H9 (cell line): ENCODE measurements at regions not wholly inside any gene's neighbourhood (a gene's known extent, or its start where the extent isn't known, plus 50 kb on each side); places are given as distances from the start of the nearest gene placed in this dataset.

ENCODE experiments used
- DNase-seq: peaks from one replicate; pipeline ENCODE4 v3.0.0-alpha.2; 2017
- H2AFZ ChIP-seq: one replicate; pipeline ENCODE4 v1.6.1; 2013; ENCODE audit warnings: mild to moderate bottlenecking, low read length, control low read depth, moderate library complexity
- H2AK5ac ChIP-seq: 2 replicates; pipeline ENCODE4 v1.6.1; 2013; ENCODE audit warnings: low read length, control low read depth, mixed read lengths; ENCODE audit not compliant: insufficient read length
- H2BK120ac ChIP-seq: one replicate; pipeline ENCODE4 v1.6.1; 2013; ENCODE audit warnings: low read depth, mild to moderate bottlenecking, low read length, control low read depth, inconsistent platforms; ENCODE audit not compliant: poor library complexity, severe bottlenecking
- H2BK12ac ChIP-seq: 2 replicates; pipeline ENCODE4 v1.6.1; 2013; ENCODE audit warnings: low read length, control low read depth, mixed read lengths, low read depth; ENCODE audit not compliant: insufficient read length
- H2BK15ac ChIP-seq: 2 replicates; pipeline ENCODE4 v1.6.1; 2013; ENCODE audit warnings: low read depth, low read length, control low read depth
- H2BK20ac ChIP-seq: one replicate; pipeline ENCODE4 v1.6.1; 2013; ENCODE audit warnings: low read depth, mild to moderate bottlenecking, low read length, control low read depth, inconsistent platforms; ENCODE audit not compliant: poor library complexity, severe bottlenecking
- H2BK5ac ChIP-seq: 2 replicates; pipeline ENCODE4 v1.6.1; 2013; ENCODE audit warnings: low read length, control low read depth, mixed read lengths; ENCODE audit not compliant: insufficient read length
- H3K14ac ChIP-seq: 2 replicates; pipeline ENCODE4 v1.6.1; 2013; ENCODE audit warnings: low read length, control low read depth; ENCODE audit not compliant: insufficient read depth
- H3K18ac ChIP-seq: 2 replicates; pipeline ENCODE4 v1.6.1; 2013; ENCODE audit warnings: low read depth, mild to moderate bottlenecking, mixed read lengths, low read length, control low read depth; ENCODE audit not compliant: insufficient read length
- H3K23ac ChIP-seq: 2 replicates; pipeline ENCODE4 v1.6.1; 2013; ENCODE audit warnings: low read length, control low read depth, mixed read lengths, low read depth; ENCODE audit not compliant: insufficient read length
- H3K23me2 ChIP-seq: 2 replicates; pipeline ENCODE4 v1.6.1; 2013; ENCODE audit warnings: low read depth, mild to moderate bottlenecking, mixed read lengths, low read length, control low read depth; ENCODE audit not compliant: insufficient read length, poor library complexity, severe bottlenecking
- H3K27ac ChIP-seq: 2 replicates; pipeline ENCODE4 v1.5.1; 2013; ENCODE audit warnings: low read length, control low read depth, mixed read lengths, low read depth; ENCODE audit not compliant: insufficient read length
- H3K27me3 ChIP-seq: 2 replicates; pipeline ENCODE4 v1.6.1; 2013; ENCODE audit warnings: low read length, control low read depth, inconsistent platforms; ENCODE audit not compliant: insufficient read depth
- H3K4ac ChIP-seq: 2 replicates; pipeline ENCODE4 v1.6.1; 2013; ENCODE audit warnings: low read depth, mild to moderate bottlenecking, control low read depth, inconsistent platforms, low read length, moderate library complexity
- H3K4me1 ChIP-seq: 2 replicates; pipeline ENCODE4 v1.6.1; 2013; ENCODE audit warnings: low read length, control low read depth, inconsistent platforms; ENCODE audit not compliant: insufficient read depth
- H3K4me2 ChIP-seq: 2 replicates; pipeline ENCODE4 v1.6.1; 2013; ENCODE audit warnings: low read length, control low read depth, mixed read lengths; ENCODE audit not compliant: insufficient read length, insufficient read depth
- H3K56ac ChIP-seq: 2 replicates; pipeline ENCODE4 v1.6.1; 2013; ENCODE audit warnings: low read depth, mild to moderate bottlenecking, mixed read lengths, low read length, control low read depth; ENCODE audit not compliant: insufficient read length
- H3K79me1 ChIP-seq: 2 replicates; pipeline ENCODE4 v1.6.1; 2013; ENCODE audit warnings: low read depth, mild to moderate bottlenecking, moderate library complexity, low read length, control low read depth, inconsistent platforms; ENCODE audit not compliant: insufficient read depth, poor library complexity, severe bottlenecking
- H3K79me2 ChIP-seq: 2 replicates; pipeline ENCODE4 v1.6.1; 2013; ENCODE audit warnings: low read length, control low read depth, inconsistent platforms; ENCODE audit not compliant: insufficient read depth
- H3K9ac ChIP-seq: 2 replicates; pipeline ENCODE4 v1.6.1; 2013; ENCODE audit warnings: low read length, control low read depth, mixed read lengths; ENCODE audit not compliant: insufficient read length; ENCODE audit errors: extremely low read depth
- H3K9me3 ChIP-seq: one replicate; pipeline ENCODE4 v1.6.1; 2013; ENCODE audit warnings: low read depth, low read length, inconsistent platforms; ENCODE audit not compliant: control insufficient read depth
- H3T11ph ChIP-seq: one replicate; pipeline ENCODE4 v1.6.1; 2013; ENCODE audit warnings: mild to moderate bottlenecking, low read length, control low read depth, inconsistent platforms
- H4K20me1 ChIP-seq: one replicate; pipeline ENCODE4 v1.6.1; 2013; ENCODE audit not compliant: control insufficient read depth, insufficient read length, insufficient read depth
- H4K5ac ChIP-seq: 2 replicates; pipeline ENCODE4 v1.6.1; 2013; ENCODE audit warnings: low read depth, mild to moderate bottlenecking, mixed read lengths, low read length, control low read depth; ENCODE audit not compliant: insufficient read length
- H4K8ac ChIP-seq: replicated peaks from 2 replicates; pipeline ENCODE4 v1.6.1; 2013; ENCODE audit warnings: low read length, control low read depth, mixed read lengths, low read depth; ENCODE audit not compliant: insufficient read length
- H4K91ac ChIP-seq: 2 replicates; pipeline ENCODE4 v1.6.1; 2013; ENCODE audit warnings: low read depth, mild to moderate bottlenecking, moderate library complexity, mixed read lengths, low read length, control low read depth; ENCODE audit not compliant: insufficient read length
- H3K27ac Mint-ChIP-seq, 3 experiments: 2 replicates in 2 of 3; 3 replicates in 1 of 3; pipeline ENCODE4 v1.8.0; 2020 to 2021; ENCODE audit warnings: mixed read lengths in 3 of 3, mild to moderate bottlenecking in 1 of 3, moderate library complexity in 1 of 3
- H3K27me3 Mint-ChIP-seq: 2 replicates; pipeline ENCODE4 v1.8.0; 2021; ENCODE audit warnings: low read depth, mild to moderate bottlenecking, moderate library complexity, mixed read lengths
- H3K36me3 Mint-ChIP-seq, 3 experiments: 2 replicates in 2 of 3; 3 replicates in 1 of 3; pipeline ENCODE4 v1.8.0; 2020 to 2021; ENCODE audit warnings: low read depth in 3 of 3, mixed read lengths in 3 of 3; ENCODE audit not compliant: insufficient read depth in 1 of 3
- H3K4me1 Mint-ChIP-seq, 2 experiments: 2 replicates each; pipeline ENCODE4 v1.8.0; 2020; ENCODE audit warnings: mixed read lengths in 2 of 2
- H3K4me3 Mint-ChIP-seq, 2 experiments: 2 replicates in 1 of 2; 3 replicates in 1 of 2; pipeline ENCODE4 v1.8.0; 2020 to 2021; ENCODE audit warnings: mild to moderate bottlenecking in 2 of 2, mixed read lengths in 2 of 2, moderate library complexity in 1 of 2
- H3K9me3 Mint-ChIP-seq, 2 experiments: 2 replicates in 1 of 2; 3 replicates in 1 of 2; pipeline ENCODE4 v1.8.0; 2020; ENCODE audit warnings: mild to moderate bottlenecking in 2 of 2, mixed read lengths in 2 of 2, moderate library complexity in 1 of 2
- WGBS: extraction: QIAGEN DNeasy Blood & Tissue Kit; methylation state at CpG from one replicate; pipeline ENCODE4 v1.1.7; 2013; ENCODE audit warnings: missing lambda C conversion rate, low lambda C conversion rate, mixed read lengths; ENCODE audit not compliant: insufficient read length; ENCODE audit errors: extremely low coverage; 5-methylcytosine and 5-hydroxymethylcytosine counted together
- TF ChIP-seq, protein P1 (sequence below): fragments of 200-600 bp; sonication (generic); conservative IDR thresholded peaks from 3 replicates; pipeline ENCODE4 v1.8.0; 2021; ENCODE audit warnings: antibody characterized with exemption, mild to moderate bottlenecking

GRCh38 chr5:91816681-91817080, 433.6 kb upstream of the ARRDC3 start:
- no peak overlapping the region for H3K4me2 ChIP-seq
- no peak overlapping the region for H4K91ac ChIP-seq
- no peaks in the 10 kb centered on the region for H3K79me2 ChIP-seq
- no peak overlapping the region for H3K23ac ChIP-seq
- no peaks in the 10 kb centered on the region for H3K27me3 Mint-ChIP-seq
- no CpG with 5 or more reads among the region's 1 CpG for WGBS
- H3K79me1 ChIP-seq, result no peaks in the 10 kb centered on the region
- H3K27ac ChIP-seq, result no peak overlapping the region
- no peak overlapping the region for H4K5ac ChIP-seq
- H3K27ac Mint-ChIP-seq, result no peak overlapping the region
- no peak overlapping the region for H2BK120ac ChIP-seq
- no peaks in the 10 kb centered on the region for H3K9me3 Mint-ChIP-seq
- no peaks in the 10 kb centered on the region for H3K27me3 ChIP-seq
- no peak overlapping the region for H4K8ac ChIP-seq
- no peak overlapping the region for H2BK12ac ChIP-seq
- TF ChIP-seq, protein P1, sequence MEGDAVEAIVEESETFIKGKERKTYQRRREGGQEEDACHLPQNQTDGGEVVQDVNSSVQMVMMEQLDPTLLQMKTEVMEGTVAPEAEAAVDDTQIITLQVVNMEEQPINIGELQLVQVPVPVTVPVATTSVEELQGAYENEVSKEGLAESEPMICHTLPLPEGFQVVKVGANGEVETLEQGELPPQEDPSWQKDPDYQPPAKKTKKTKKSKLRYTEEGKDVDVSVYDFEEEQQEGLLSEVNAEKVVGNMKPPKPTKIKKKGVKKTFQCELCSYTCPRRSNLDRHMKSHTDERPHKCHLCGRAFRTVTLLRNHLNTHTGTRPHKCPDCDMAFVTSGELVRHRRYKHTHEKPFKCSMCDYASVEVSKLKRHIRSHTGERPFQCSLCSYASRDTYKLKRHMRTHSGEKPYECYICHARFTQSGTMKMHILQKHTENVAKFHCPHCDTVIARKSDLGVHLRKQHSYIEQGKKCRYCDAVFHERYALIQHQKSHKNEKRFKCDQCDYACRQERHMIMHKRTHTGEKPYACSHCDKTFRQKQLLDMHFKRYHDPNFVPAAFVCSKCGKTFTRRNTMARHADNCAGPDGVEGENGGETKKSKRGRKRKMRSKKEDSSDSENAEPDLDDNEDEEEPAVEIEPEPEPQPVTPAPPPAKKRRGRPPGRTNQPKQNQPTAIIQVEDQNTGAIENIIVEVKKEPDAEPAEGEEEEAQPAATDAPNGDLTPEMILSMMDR, result no peak
- H3K9me3 ChIP-seq, result no peaks in the 10 kb centered on the region
- no peaks in the 10 kb centered on the region for H3K36me3 Mint-ChIP-seq
- no peak overlapping the region for H3T11ph ChIP-seq
- no peaks in the 10 kb centered on the region for H3K4me1 Mint-ChIP-seq
- H2BK20ac ChIP-seq, result no peak overlapping the region
- no peak overlapping the region for H2AFZ ChIP-seq
- no peak overlapping the region for H3K56ac ChIP-seq
- no peak overlapping the region for H3K4me3 Mint-ChIP-seq
- H2BK5ac ChIP-seq, result no peak overlapping the region
- H3K23me2 ChIP-seq, result no peaks in the 10 kb centered on the region
- H3K4me1 ChIP-seq, result no peaks in the 10 kb centered on the region; the same call in 1 of the 2 replicates
- H2AK5ac ChIP-seq, result no peak overlapping the region
- no peak overlapping the region for H3K9ac ChIP-seq
- DNase-seq, result no peak
- no peak overlapping the region for H3K4ac ChIP-seq
- H3K14ac ChIP-seq, result no peak overlapping the region
- H4K20me1 ChIP-seq, result no peaks in the 10 kb centered on the region
- no peak overlapping the region for H3K18ac ChIP-seq
- no peak overlapping the region for H2BK15ac ChIP-seq
